Non-pigmented ciliary epithelial cell (primary cell): ENCODE measurements at regions not wholly inside any gene's neighbourhood (a gene's known extent, or its start where the extent isn't known, plus 50 kb on each side); places are given as distances from the start of the nearest gene placed in this dataset.

Source experiments
- DNase-seq: peaks from one replicate; pipeline ENCODE4 v3.0.0-alpha.2; 2010; ENCODE audit warnings: low read depth

DNA sequence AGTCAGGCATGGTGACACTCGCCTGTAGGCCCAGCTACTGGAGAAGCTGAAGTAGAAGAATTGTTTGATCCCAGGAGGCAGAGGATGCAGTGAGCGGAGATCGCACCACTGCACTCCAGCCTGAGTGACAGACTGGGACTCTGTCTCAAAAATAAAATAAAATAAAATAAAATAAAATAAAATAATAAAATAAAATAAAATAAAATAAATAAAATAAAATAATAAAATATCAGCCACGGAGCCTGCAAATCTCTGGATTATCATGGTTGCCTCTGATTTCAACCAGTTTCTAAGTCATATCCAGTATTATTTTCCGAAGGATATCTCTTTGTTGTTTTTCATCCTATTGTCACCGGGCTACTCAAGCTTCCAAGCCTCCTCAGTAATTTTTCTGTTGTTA lies 51.7 kb upstream of the FZD8 start:
- DNase-seq: no peak
